ENCODE measurements at regions not wholly inside any gene's neighbourhood (a gene's known extent, or its start where the extent isn't known, plus 50 kb on each side); places are given as distances from the start of the nearest gene placed in this dataset.

- Histone ChIP-seq H3F3A (ENCODE audit: insufficient read depth, low read length) (no peaks in the 10 kb centered on the region), H3K4me3 (ENCODE audit: low read depth, low read length, poor library complexity, severe bottlenecking) (no peak overlapping the region), H3K27me3 (ENCODE audit: insufficient read depth, low read length) (no peaks in the 10 kb centered on the region), H3K36me3 (ENCODE audit: insufficient read depth, low read length) (no peaks in the 10 kb centered on the region), H3K4me1 (ENCODE audit: insufficient read depth, low read length, severe bottlenecking) (no peaks in the 10 kb centered on the region), H2AFZ (ENCODE audit: low read length) (no peak overlapping the region), H4K20me1 (ENCODE audit: insufficient read depth, low read length) (no peaks in the 10 kb centered on the region), H3K79me2 (ENCODE audit: insufficient read depth, low read length) (no peaks in the 10 kb centered on the region), H3K27ac (ENCODE audit: low read depth, low read length, poor library complexity, severe bottlenecking) (no peak overlapping the region), H3K4me2 (ENCODE audit: low read length) (no peak overlapping the region), H3K9me2 (ENCODE audit: low read depth, low read length) (no peaks in the 10 kb centered on the region), H3K9ac (ENCODE audit: low read length) (no peak overlapping the region), H3K9me3 (ENCODE audit: low read length) (no peaks in the 10 kb centered on the region)
- no peak for TF ChIP-seq CTCF (IDR thresholded peaks at IDR 0.05; ENCODE audit: low read length)
- TF ChIP-seq EZH2 (IDR thresholded peaks at IDR 0.05; ENCODE audit: borderline replicate concordance, low read length): no peak
These were observed 1150.3 kb downstream of the CNTNAP5 start for GRCh38 chr2:125175415-125175814.

- Histone ChIP-seq H3K9ac (ENCODE audit: low read length) (no peak overlapping the region), H3K79me2 (ENCODE audit: insufficient read depth, low read length) (no peaks in the 10 kb centered on the region), H3K9me3 (ENCODE audit: low read length) (no peaks in the 10 kb centered on the region), H3K36me3 (ENCODE audit: insufficient read depth, low read length) (no peaks in the 10 kb centered on the region), H3K4me2 (ENCODE audit: low read length) (no peak overlapping the region), H3K27ac (ENCODE audit: low read depth, low read length, poor library complexity, severe bottlenecking) (no peak overlapping the region), H4K20me1 (ENCODE audit: insufficient read depth, low read length) (no peaks in the 10 kb centered on the region), H2AFZ (ENCODE audit: low read length) (no peak overlapping the region), H3F3A (ENCODE audit: insufficient read depth, low read length) (no peaks in the 10 kb centered on the region), H3K27me3 (ENCODE audit: insufficient read depth, low read length) (no peaks in the 10 kb centered on the region), H3K4me3 (ENCODE audit: low read depth, low read length, poor library complexity, severe bottlenecking) (no peak overlapping the region), H3K4me1 (ENCODE audit: insufficient read depth, low read length, severe bottlenecking) (no peaks in the 10 kb centered on the region), H3K9me2 (ENCODE audit: low read depth, low read length) (no peaks in the 10 kb centered on the region)
- no peak for TF ChIP-seq EZH2 (IDR thresholded peaks at IDR 0.05; ENCODE audit: borderline replicate concordance, low read length)
- no peak for TF ChIP-seq CTCF (IDR thresholded peaks at IDR 0.05; ENCODE audit: low read length)
These were observed 1160.7 kb downstream of the CNTNAP5 start for GRCh38 chr2:125185691-125186270.

GRCh38 chr2:125207431-125207830 is 1182.3 kb downstream of the CNTNAP5 start:
- no peak overlapping the region for H3K27ac ChIP-seq (ENCODE audit: low read depth, low read length, poor library complexity, severe bottlenecking)
- H3K4me3 ChIP-seq (ENCODE audit: low read depth, low read length, poor library complexity, severe bottlenecking): no peak overlapping the region
- no peak overlapping the region for H3K9ac ChIP-seq (ENCODE audit: low read length)
- no peaks in the 10 kb centered on the region for H3K4me1 ChIP-seq (ENCODE audit: insufficient read depth, low read length, severe bottlenecking)
- TF ChIP-seq EZH2 (IDR thresholded peaks at IDR 0.05; ENCODE audit: borderline replicate concordance, low read length): no peak
- no peak for TF ChIP-seq CTCF (IDR thresholded peaks at IDR 0.05; ENCODE audit: low read length)
- H3K4me2 ChIP-seq (ENCODE audit: low read length): no peak overlapping the region
- H3K9me3 ChIP-seq (ENCODE audit: low read length): no peaks in the 10 kb centered on the region
- no peaks in the 10 kb centered on the region for H3K79me2 ChIP-seq (ENCODE audit: insufficient read depth, low read length)
- no peaks in the 10 kb centered on the region for H3F3A ChIP-seq (ENCODE audit: insufficient read depth, low read length)
- no peaks in the 10 kb centered on the region for H3K9me2 ChIP-seq (ENCODE audit: low read depth, low read length)
- no peaks in the 10 kb centered on the region for H4K20me1 ChIP-seq (ENCODE audit: insufficient read depth, low read length)
- no peaks in the 10 kb centered on the region for H3K36me3 ChIP-seq (ENCODE audit: insufficient read depth, low read length)
- no peaks in the 10 kb centered on the region for H3K27me3 ChIP-seq (ENCODE audit: insufficient read depth, low read length)
- no peak overlapping the region for H2AFZ ChIP-seq (ENCODE audit: low read length)
